ENCODE measurements at regions not wholly inside any gene's neighbourhood (a gene's known extent, or its start where the extent isn't known, plus 50 kb on each side); places are given as distances from the start of the nearest gene placed in this dataset.
A peak's percentile ranks its signal among the peaks of the same experiment; 100 is the strongest.
"Not testable (repeated sequence)": the region's sequence is repeated elsewhere in the genome, so short reads cannot be mapped to it uniquely, and the experiment has no call there.

DNA sequence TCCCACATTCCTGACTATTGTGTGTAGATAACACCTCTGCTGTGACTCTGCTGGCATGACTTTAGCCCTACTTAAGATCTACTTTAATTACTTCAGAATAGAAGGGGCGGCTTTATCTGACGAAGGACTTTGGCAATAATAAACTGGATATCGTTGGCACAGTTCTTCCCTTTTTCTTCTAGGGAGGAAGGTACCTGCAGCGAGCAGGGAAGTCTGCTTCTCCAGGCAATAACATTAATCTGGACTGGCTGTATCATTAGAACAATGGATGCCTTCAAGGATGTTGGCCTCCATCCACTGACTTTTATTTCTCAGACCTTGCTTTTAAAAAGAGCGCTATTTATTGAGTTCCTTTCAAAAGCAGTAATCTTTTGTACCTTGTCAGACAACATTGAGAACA is 172.6 kb upstream of the THSD7A start:
- no peak for DNase-seq (ENCODE audit: low read depth)

DNA sequence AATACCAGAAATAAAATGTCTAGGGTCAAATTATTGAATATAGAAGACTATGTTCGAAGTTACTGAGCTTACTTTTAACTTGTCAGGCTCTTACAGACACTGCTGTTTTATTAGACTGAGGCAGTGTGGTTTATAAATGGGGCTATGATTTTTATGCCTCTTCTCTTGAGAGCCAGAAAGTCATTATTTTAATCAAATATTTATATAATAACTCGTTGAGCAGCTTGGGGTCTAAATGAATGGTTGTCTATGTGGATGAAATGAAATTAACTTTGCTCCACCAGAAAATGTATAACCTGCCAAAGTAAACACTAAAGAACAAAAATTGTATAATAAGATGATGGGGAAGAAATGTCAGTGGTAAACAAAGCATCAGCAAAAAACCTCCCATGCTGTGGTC is 175.6 kb upstream of the THSD7A start:
- no peak for DNase-seq (ENCODE audit: low read depth)

DNA sequence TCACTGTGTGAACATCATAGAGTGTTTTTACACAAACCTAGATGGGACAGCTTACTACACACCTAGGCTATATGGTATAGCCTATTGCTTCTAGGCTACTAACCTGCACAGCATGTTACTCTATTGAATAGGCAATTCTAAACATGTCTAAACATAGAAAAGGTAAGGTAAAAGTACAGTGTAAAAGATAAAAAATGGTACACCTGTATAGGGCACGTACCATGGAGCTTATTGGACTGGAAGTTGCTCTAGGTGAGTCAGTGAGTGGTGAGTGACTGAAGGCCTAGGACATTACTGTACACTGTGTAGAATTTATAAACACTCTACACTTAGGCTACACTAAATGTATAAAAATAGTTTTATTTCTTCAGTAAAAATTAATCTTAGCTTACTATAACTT is 182.0 kb upstream of the THSD7A start:
- no peak for DNase-seq (ENCODE audit: low read depth)

DNA sequence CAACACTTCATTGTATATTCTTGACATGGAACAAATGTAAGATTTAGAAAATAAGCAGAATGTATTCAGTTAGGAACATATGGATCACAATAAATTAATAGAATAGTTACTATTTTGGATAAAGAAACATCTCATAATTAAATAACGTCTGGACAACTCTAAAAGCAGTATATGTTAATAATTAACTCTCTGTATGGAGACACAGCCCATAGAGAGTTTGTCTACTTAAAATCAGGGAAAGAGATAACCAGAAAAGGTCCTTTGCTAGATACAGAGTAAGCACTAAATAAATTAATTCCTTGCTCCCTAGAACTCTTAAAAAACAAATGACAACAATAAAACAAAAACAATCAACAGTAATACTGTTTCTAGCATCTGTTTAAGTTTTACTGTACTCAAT is 184.4 kb upstream of the THSD7A start:
- DNase-seq (ENCODE audit: low read depth): no peak

DNA sequence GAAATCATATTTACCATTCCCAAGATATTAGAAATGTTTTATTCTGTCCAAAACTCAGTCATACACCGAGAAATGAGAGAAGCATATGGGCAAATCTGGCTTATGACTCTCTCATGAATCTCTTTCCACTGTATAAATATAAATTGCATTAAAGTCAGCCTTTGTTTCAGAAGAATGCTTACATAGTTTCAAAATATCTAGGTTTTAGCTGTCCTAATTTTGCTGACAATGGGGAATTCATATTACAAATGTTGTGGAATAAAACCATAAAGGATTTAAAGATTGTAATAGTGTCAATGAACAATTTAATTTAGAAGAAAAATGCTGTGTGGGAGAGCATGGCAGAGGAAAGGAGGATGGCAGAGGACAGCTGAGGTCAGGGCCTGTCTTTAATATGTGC is 185.0 kb upstream of the THSD7A start:
- no peak for DNase-seq (ENCODE audit: low read depth)

DNA sequence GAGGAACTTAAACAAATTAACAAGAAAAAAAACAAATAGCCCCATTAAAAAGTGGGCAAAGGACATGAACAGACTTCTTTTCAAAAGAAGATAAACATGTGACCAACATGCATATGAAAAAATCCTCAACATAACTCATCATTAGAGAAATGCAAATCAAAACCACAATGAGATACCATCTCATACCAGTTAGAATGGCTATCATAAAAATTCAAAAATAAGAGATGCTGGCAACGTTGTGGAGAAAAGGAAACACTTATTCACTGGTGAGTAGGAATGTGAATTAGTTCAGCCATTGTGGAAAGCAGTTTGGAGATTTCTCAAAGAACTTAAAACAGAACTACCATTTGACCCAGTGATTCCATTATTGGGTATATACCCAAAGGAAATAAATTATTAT is 189.1 kb upstream of the TMEM106B start:
- not testable (repeated sequence) for DNase-seq (ENCODE audit: low read depth)

DNA sequence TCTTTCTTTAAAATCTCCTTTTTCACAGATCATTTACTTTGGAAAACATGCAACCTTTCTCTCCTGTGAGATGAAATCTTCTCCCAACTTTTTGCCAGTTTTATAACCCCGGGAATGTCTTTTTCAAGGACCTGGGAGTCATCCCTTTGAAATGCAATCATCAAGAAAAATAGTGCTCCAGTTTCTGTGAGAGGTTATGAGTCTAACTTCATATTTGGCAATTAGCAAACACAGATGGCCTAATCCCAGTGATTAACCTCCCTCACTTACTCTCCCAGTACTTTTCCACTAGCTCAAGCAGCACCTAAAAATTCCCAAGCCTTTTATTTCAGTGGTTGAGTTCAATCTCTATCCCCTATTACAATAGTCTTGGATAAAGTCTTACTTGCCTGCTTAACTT is 185.8 kb upstream of the TMEM106B start:
- no peak for DNase-seq (ENCODE audit: low read depth)

DNA sequence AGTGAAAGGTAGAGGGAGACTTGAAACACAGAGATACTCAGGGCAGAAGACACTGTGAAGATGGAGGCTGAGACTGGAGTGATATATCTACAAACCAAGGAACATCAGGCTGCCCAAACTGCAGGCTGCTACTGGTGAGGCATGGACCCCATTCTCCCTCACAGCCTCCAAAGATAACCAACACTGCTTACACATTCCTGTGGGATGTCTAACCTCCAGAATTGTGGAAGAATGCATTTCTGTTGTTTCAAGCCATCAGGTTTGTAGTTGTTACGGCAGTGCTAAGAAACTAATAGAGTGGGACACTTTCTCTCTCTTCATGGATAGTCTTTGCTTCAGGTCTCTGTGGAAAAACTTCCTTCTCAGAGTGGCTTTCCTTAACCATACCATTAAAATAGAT is 182.6 kb upstream of the TMEM106B start:
- DNase-seq (ENCODE audit: low read depth): no peak

DNA sequence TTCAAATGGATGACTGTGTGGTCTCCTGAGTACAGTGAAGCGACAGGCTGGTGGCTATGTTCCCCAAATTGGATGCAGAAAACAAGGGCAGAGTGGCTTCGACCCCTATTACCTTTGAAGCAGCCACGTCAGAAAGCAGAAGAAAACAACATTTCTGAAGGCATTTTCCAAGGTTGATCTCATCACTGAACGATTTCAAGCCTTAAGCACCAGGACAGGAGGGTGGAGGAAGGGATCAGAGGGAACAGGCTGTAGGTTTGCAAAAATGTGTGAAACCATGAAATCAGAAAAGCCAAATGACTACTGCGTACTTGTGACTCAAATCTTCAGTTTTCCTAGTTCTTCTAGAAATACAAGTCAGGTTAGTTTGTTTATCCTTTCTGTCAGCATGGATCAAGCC is 181.0 kb upstream of the TMEM106B start:
- no peak for DNase-seq (ENCODE audit: low read depth)

DNA sequence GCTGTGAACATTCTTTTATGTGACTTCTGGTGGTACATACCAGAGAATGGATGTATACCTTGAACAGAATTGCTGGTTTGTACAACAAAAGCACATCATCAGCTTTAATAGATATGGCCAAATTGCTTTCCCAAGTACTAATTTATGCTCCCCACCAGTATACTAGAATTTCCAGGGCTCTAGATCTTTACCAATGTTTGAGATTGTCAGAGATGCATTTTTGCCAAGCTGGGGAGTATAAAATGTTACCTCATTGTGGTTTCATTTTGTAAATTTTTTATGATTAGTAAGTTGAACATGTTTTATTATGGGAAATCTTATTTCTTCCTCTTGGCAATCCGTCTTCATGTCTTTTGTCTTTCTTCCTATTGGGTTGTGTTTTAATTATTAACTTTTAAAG is 179.9 kb upstream of the TMEM106B start:
- no peak for DNase-seq (ENCODE audit: low read depth)

DNA sequence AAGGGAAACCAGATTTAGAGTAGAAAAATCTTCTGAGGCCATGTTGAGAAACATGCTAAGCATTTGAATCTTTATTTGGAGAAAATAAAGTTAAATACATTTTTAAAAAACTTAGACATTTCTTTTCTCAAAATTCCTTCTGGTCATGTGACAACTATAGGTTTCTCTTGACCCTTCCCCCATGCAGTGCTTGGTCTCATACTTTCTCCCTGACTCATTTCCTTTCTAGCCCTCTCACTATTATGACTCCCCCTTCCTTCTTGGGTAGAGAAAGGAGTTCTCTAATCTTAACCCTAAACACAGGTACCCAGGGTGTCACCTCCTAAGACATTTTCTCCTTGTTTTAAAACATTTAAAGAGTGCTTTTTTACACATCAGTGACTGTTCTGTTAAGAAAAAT is 179.5 kb upstream of the TMEM106B start:
- no peak for DNase-seq (ENCODE audit: low read depth)

DNA sequence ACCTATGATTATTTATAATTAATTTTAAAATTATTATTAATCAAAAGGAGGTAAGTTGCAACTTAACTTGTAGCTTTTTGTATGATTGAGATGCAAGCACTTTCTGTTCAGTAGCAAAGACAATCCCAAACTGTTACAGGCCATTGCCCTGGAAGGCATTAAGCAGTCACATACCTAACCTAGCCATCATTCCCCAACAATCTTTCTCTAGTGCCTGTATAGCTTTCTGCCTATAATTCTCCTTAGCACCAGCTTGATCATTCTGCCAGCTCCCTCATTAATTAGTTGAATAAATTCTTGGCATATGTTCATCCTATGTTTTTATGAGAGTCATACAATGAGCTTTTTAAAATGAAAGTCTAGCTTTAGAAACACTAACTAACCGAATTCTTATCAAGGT is 178.9 kb upstream of the TMEM106B start:
- no peak for DNase-seq (ENCODE audit: low read depth)

DNA sequence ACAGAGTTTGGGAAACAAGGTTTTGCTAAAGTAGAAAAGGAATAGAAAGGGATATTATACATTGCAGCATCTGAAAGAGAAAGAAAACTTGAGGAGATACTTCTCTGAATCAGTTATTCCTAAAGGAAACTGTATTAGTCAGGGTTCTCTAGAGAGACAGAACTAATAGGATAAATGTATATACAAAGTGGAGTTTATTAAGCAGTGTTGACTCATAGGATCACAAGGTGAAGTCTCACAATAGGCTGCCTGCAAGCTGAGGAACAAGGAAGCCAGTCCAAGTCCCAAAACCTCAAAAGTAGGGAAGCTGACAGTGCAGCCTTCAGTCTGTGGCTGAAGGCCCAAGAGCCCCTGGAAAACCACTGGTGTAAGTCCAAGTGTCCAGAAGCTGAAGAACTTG is 167.6 kb upstream of the TMEM106B start:
- DNase-seq (ENCODE audit: low read depth): not testable (repeated sequence)

DNA sequence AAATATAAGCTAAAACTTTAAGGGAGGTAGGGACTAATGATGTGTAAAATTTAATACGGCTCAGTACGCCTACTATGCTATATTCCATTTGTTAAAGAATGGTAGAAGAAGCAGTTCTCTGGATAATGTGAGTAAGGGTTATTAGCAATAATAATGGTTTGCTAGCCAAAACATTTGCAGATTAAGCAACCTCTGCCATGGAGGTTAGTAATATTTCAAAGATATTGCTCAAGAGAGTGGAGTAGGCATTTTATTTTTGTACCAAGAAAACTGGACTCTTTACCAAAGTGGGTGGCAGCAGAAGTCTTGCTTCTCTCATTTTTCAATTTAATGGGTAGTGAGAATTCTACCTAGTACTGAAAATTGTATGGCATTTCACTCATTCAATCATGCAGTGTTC is 158.9 kb upstream of the TMEM106B start:
- no peak for DNase-seq (ENCODE audit: low read depth)

DNA sequence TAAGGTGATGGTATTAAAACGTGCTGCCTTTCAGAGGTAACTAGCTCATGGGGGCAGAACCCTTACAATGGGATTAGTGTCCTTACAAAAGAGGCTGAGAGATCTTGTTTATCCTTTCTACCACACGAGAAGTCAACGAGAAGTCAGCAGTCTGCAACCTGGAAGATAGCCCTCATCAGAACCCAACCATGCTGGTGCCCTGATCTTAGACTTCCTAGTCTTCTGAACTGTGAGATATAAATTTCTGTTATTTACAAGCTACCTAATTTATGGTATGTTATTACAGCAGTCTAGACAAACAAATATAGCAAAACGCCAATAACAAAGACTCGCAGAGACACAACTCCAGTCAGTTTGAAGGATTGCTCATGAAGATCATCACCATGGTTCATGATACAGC is 157.5 kb upstream of the TMEM106B start:
- no peak for DNase-seq (ENCODE audit: low read depth)

DNA sequence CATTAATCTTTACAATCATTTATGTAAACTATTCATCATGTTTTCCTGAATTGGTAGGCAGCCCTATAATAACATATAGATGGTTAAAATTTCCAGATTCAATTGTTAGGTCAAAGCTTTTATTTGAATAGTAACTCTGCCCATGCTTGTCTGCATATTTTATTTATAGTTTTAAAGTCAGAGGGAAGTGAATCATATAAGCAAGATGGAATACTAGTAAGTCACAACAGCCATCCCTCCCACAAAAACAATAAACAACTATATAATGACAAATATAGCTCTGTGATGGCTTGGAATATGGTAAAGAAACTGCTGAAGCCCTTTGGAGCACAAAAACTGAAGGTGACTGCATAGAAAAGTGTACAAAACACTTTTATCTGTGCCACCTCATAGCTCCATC is 156.3 kb upstream of the TMEM106B start:
- DNase-seq (ENCODE audit: low read depth): no peak

DNA sequence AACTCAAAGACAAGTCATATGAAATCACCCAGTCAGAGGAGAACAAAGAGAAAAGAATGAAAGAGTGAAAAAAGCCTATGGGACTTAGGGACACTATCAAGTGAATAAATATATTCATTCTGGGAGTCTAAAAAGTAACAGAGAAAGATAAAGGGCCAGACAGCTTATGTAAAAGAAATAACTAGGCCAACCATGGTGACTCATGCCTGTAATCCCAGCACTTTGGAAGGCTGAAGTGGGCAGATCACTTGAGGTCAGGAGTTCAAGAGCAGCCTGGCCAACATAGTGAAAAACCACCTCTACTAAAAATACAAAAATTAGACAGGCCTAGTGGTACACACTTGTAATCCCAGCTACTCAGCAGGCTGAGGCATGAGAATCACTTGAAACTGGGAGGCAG is 154.7 kb upstream of the TMEM106B start:
- no peak for DNase-seq (ENCODE audit: low read depth)

DNA sequence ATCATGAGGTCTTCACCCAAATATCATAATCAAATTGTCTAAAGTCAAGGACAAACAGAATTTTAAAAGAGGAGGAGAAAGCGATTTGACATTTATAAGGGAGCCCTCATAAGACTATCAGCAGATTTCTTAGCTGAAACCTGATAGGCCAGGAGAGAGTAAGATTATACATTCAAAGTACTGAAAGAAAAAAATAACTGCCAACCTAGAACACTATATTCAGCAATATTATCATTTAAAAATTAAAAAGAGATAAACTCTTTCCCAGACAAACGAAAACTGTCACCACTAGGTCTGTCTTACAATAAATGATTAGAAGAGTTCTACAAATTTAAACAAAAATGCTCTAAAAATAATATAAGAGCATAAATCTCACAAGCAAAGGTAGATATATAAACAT is 154.1 kb upstream of the TMEM106B start:
- DNase-seq (ENCODE audit: low read depth): no peak

DNA sequence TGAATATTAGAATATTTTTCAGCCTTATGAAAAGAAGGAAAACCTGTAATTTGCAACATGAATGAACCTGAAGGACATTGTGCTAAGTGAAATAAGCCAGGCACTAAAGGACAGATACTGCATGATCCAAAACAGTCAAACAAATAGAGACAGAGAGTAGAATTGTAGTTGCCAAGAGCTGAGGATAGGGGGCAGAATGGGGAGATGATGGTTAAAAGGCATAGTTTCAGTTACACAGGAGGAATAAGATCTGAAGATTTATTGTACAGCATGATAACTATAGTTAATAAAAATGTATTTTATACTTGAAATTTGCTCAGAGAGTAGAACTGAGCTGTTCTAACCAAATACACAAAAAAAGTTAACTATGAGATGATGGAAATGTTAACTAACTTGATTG is 149.0 kb upstream of the TMEM106B start:
- DNase-seq (ENCODE audit: low read depth): no peak

DNA sequence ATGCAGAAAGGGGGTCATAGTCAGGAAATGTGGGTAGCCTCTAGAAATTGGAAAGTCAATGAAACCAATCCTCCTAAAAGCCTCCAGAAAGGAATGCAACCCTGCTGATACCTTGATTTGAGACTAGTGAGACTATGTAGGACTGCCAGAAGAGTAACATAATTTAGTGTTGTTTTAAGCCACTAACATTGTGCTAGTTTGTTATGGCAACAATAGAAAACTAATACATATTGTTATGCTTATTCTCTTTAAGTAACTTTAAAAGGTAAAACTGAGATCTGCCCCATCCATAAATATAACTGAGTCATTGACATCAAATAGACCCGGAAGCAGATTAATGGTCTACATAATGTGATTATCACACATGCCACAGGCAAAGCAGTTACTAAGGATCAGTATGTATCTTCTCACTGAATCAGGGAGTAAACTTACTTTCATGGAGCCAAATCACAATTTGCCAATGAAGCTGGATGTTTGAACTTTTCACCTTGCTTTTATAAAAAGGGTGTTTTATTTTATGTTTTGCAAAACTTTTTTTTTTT is 146.4 kb upstream of the TMEM106B start:
- DNase-seq (ENCODE audit: low read depth): no peak

DNA sequence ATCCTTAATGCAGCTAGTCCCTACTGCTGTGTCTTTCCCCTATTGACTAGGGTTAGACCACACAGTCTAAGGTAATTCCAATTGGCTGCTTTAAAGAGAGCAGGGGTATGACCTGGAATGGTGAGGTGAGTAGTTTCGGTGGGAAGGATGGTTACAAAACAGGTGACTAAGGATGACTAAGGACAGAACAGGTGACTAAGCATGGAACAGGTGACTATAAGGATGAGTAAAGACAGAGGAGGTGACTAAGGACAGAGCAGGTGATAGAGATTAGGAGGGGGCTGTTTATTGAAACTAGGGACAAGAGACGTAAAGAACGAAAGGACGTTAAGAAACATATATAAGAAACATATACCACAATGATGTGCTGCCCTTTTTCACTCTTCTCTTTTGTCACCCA is 145.1 kb upstream of the TMEM106B start:
- DNase-seq (ENCODE audit: low read depth): no peak

DNA sequence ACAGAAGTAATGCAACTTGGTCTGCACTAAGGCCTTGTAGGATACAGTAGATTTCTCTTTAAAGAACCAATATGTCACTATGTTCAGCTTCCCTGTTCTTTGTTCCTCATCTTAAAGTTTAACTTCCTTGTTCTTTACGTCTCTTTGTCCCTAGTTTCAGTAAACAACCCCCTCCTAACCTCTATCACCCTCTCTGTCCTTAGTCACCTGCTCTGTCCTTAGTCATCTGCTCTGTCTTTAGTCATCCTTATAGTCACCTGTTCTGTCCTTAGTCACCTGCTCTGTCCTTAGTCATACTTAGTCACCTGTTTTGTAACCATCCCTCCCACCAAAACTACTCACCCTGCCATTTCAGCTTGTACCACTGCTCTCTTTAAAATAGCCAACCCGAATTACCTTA is 144.6 kb upstream of the TMEM106B start:
- DNase-seq (ENCODE audit: low read depth): no peak

DNA sequence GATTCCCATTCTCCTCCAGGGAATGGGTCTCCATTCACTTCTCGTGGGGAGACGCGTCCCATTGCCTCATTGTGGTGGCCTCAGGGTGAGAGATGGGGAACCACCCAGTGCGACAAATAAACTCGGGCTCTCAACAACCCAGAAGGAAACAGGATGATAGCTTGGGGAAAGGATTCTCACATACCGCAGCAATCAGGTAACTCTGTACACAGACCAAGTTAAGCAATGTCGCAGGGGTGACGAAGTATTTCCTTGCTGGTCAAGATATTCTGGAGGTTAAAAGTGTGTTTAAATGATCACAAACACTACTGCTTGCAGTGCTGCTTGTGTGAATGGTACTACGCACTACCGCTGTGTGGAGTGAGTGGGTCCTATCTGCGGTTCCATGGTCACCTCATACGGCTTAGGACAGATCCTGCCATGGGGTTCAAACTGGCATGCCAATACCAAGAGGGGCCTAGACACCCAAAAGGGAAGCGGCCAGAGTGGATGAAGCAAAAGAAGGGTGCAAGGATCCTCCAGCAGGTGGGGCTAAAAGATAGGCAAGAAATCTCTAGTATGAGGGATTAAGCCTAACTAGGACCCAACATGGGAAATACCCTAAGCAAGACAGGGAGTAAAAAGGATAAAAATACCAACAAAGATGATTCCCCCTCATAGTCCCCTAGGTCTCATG is 143.8 kb upstream of the TMEM106B start:
- DNase-seq (ENCODE audit: low read depth): peak; percentile 40

DNA sequence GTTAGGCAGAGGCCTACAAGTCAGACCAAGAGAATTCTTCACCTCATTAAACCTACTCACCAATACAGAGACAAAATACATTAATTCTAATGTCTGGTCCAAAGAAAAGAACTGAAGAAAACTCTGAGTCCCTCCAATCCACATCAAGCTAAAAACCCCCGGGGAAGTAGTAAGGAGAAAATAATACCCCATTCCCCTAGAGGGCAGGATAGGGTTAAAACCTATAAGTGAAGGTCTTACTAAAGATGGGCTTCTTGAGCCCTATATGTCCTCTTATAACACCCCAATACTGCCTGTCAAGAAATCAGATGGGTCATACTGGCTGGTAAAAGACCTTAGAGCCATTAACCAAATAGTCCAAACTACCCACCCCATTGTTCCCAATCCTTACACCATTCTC is 141.3 kb upstream of the TMEM106B start:
- no peak for DNase-seq (ENCODE audit: low read depth)

DNA sequence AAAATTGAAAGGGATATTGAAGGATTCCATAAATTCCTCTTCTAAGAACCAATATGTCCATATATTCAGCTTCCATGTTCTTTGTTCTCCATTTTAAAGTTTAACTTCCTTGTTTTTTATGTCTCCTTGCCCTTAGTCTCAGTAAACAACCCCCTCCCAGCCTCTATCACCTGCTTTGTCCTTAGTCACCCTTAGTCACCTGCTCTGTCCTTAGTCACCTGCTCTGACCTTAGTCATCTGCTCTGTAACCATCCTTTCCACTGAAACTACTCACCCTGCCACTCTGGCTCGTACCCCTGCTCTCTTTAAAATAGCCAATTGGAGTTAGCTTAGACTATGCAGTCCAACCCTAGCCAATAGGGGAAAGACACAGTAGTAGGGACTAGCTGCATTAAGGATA is 136.2 kb upstream of the TMEM106B start:
- DNase-seq (ENCODE audit: low read depth): no peak

Data from activated T-cell treated with anti-CD3 and anti-CD28 coated beads for 1 hour (primary cell).